GM23338 (cell line): ENCODE measurements at regions not wholly inside any gene's neighbourhood (a gene's known extent, or its start where the extent isn't known, plus 50 kb on each side); places are given as distances from the start of the nearest gene placed in this dataset.

Source experiments
- CTCF ChIP-seq, 2 experiments: fragments of 200-600 bp in 1 of 2; sonication (generic) in 1 of 2; conservative IDR thresholded peaks; 2 replicates each; pipeline versions ENCODE4 v1.5.1 to v1.6.1; 2016 to 2017; ENCODE audit warnings: antibody characterized with exemption in 2 of 2, low read depth in 2 of 2, mild to moderate bottlenecking in 2 of 2, moderate library complexity in 1 of 2
- ETS1 ChIP-seq: IDR thresholded peaks from 2 replicates; pipeline ENCODE4 v1.6.1; 2016; ENCODE audit warnings: antibody characterized with exemption
- EZH2 ChIP-seq: fragments of 200-600 bp; sonication (generic); IDR thresholded peaks from one replicate; pipeline ENCODE4 v1.8.0; 2017; ENCODE audit warnings: antibody characterized with exemption, mild to moderate bottlenecking, low read depth; ENCODE audit not compliant: unreplicated experiment
- EZH2phosphoT487 ChIP-seq: fragments of 200-600 bp; sonication (generic); IDR thresholded peaks from one replicate; pipeline ENCODE4 v1.8.1; 2018; ENCODE audit warnings: antibody characterized with exemption; ENCODE audit not compliant: unreplicated experiment
- POLR2AphosphoS5 ChIP-seq: IDR thresholded peaks from 2 replicates; pipeline ENCODE4 v1.6.1; 2016; ENCODE audit warnings: antibody characterized with exemption, low read depth
- REST ChIP-seq: IDR thresholded peaks from one replicate; pipeline ENCODE4 v1.6.1; 2018; ENCODE audit warnings: antibody characterized with exemption; ENCODE audit not compliant: unreplicated experiment

- no peak for TF ChIP-seq CTCF (conservative IDR thresholded peaks at IDR 0.05; ENCODE audit: low read depth in 2 of 2)
- no peak for TF ChIP-seq REST
- TF ChIP-seq ETS1: no peak
- no peak for TF ChIP-seq POLR2AphosphoS5
- no peak for TF ChIP-seq EZH2phosphoT487
- TF ChIP-seq EZH2: no peak
Observed at GRCh38 chr17:77829843-77830799, 128.4 kb upstream of the TNRC6C start.
